M059J (cell line): ENCODE measurements at regions not wholly inside any gene's neighbourhood (a gene's known extent, or its start where the extent isn't known, plus 50 kb on each side); places are given as distances from the start of the nearest gene placed in this dataset.

Experiments
- DNase-seq: peaks from one replicate; pipeline ENCODE4 v3.0.0-alpha.2; 2012; ENCODE audit warnings: low read depth

- DNase-seq = no peak
These were observed 164.8 kb downstream of the VEGFC start for GRCh38 chr4:176627916-176628315.

DNA sequence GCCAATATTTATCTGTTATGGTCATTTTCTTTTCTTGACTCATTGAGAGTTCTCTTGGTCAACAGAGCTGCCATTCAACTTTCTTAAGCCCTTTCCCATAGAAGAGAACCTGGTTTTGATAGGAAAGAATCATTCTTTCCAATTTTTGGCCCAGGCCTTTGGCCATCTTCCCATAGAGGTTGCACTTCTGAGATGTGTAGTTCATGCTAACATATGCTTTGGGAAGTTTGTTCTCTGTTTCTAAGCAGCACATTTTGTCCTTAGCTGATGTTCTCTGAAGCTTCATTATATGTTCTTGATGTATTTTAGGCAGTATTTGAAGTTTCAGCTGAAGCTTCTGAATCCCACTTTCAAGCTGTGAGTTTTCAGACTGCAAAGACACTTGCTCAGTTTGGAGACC is 161.1 kb downstream of the VEGFC start:
- DNase-seq = no peak
